ENCODE measurements at regions not wholly inside any gene's neighbourhood (a gene's known extent, or its start where the extent isn't known, plus 50 kb on each side); places are given as distances from the start of the nearest gene placed in this dataset.

DNA sequence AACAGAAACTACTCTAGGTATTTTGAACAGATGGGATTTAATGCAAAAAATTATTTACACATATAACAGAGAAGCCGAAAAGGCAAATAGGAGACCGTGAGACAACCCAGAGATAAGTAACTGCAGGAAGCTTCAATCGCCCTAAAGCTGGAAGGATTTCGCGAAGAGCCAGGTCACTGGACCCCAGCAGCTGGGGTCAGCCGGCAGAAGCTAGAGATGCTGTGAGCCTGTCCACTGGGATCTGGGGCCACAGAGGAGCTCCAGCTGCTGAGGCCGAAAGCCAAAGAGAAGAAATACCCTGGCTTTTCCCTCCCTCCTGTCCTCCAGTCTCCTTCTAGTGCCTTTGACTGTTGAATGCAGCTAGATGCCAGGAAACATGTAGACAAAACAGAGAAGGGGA is 192.8 kb upstream of the BCOR start:
- CTCF ChIA-PET = no interaction called here
- TF ChIP-seq CHD4 (IDR thresholded peaks at IDR 0.05) = no peak
- no peak for TF ChIP-seq HDAC2 (IDR thresholded peaks at IDR 0.05)
- TF ChIP-seq ZBTB40 (IDR thresholded peaks at IDR 0.05; ENCODE audit: borderline replicate concordance) = no peak
- no peak for TF ChIP-seq POLR2A (IDR thresholded peaks at IDR 0.05; ENCODE audit: low read depth, low read length)
- no peak for TF ChIP-seq RAD21 (IDR thresholded peaks at IDR 0.05; ENCODE audit: insufficient read depth, low read depth, low read length)
- TF ChIP-seq RBBP5 (conservative IDR thresholded peaks at IDR 0.05) = no peak
- no peak for TF ChIP-seq MXI1 (IDR thresholded peaks at IDR 0.05; ENCODE audit: low read depth, low read length)
- no peak for TF ChIP-seq MEF2A (IDR thresholded peaks at IDR 0.05; ENCODE audit: insufficient read depth, low read depth, low read length)
- TF ChIP-seq ZNF592 (IDR thresholded peaks at IDR 0.05) = no peak
- no peak for TF ChIP-seq TCF3 (IDR thresholded peaks at IDR 0.05; ENCODE audit: borderline replicate concordance, insufficient read depth, low read depth, low read length)
- TF ChIP-seq RCOR1 (conservative IDR thresholded peaks at IDR 0.05; ENCODE audit: low read depth, low read length) = no peak
- TF ChIP-seq RELA (IDR thresholded peaks at IDR 0.05; ENCODE audit: borderline replicate concordance, partially characterized antibody) = no peak
- TF ChIP-seq KLF5 (IDR thresholded peaks at IDR 0.05; ENCODE audit: partially characterized antibody) = no peak
- no peak for TF ChIP-seq ETV6 (conservative IDR thresholded peaks at IDR 0.05 in 1 of 2, IDR thresholded peaks at IDR 0.05 in 1 of 2; ENCODE audit: borderline replicate concordance in 1 of 2, low read depth in 1 of 2)
- no peak for TF ChIP-seq FOS (IDR thresholded peaks at IDR 0.05; ENCODE audit: borderline replicate concordance, extremely low read depth, insufficient read length)
- no peak for TF ChIP-seq NFIC (IDR thresholded peaks at IDR 0.05; ENCODE audit: low read depth, low read length)
- TF ChIP-seq, protein P1, sequence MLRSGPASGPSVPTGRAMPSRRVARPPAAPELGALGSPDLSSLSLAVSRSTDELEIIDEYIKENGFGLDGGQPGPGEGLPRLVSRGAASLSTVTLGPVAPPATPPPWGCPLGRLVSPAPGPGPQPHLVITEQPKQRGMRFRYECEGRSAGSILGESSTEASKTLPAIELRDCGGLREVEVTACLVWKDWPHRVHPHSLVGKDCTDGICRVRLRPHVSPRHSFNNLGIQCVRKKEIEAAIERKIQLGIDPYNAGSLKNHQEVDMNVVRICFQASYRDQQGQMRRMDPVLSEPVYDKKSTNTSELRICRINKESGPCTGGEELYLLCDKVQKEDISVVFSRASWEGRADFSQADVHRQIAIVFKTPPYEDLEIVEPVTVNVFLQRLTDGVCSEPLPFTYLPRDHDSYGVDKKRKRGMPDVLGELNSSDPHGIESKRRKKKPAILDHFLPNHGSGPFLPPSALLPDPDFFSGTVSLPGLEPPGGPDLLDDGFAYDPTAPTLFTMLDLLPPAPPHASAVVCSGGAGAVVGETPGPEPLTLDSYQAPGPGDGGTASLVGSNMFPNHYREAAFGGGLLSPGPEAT (IDR thresholded peaks at IDR 0.05; ENCODE audit: low read depth) = no peak

More for the DNA sequence above, 192.8 kb upstream of the BCOR start:
- no peaks in the 10 kb centered on the region for H4K20me1 ChIP-seq (ENCODE audit: control insufficient read depth, insufficient read depth)
- ChIA-PET POLR2A (no interaction called here), SMC1A (ENCODE audit: uncharacterized antibody, unreplicated experiment) (no interaction called here), RAD21 (ENCODE audit: unreplicated experiment) (no interaction called here)
- no peak for ATAC-seq
- BruUV-seq (replicated peaks) = no TSS peak
- H3K4me1 ChIP-seq (ENCODE audit: control insufficient read depth, insufficient read depth, low read length) = no peaks in the 10 kb centered on the region
- no peak overlapping the region for H3K9ac ChIP-seq (ENCODE audit: control insufficient read depth, insufficient read depth, low read length)
- no peak overlapping the region for H2AFZ ChIP-seq (ENCODE audit: control insufficient read depth, low read depth, low read length)
- no peaks in the 10 kb centered on the region for H3K36me3 ChIP-seq (ENCODE audit: control insufficient read depth in 2 of 2, insufficient read depth in 2 of 2, low read length in 1 of 2)
- intact Hi-C loops (cut with micrococcal nuclease; ENCODE audit: unreplicated experiment) (no loop called here), in situ Hi-C loops (cut with MboI) (no loop called here)
- DNase-seq (ENCODE audit: low read depth, low spot score) = no peak
- no peak overlapping the region for H3K4me2 ChIP-seq (ENCODE audit: control insufficient read depth, insufficient read depth)
- no peaks in the 10 kb centered on the region; the same call in 2 of the 3 replicates for H3K9me3 ChIP-seq (replicated peaks; ENCODE audit: control insufficient read depth, insufficient read depth, low read length)
- H3K27ac ChIP-seq (ENCODE audit: control insufficient read depth, insufficient read depth) = no peak overlapping the region
- no peak overlapping the region for H3K4me3 ChIP-seq
- no peak for FAIRE-seq
- H3K79me2 ChIP-seq (ENCODE audit: control insufficient read depth, insufficient read depth, low read length) = no peaks in the 10 kb centered on the region
- 42% methylated on average over 7 of the region's 7 CpGs for WGBS (ENCODE audit: insufficient coverage, insufficient replicate concordance, low lambda C conversion rate, missing lambda C conversion rate)
- H3K27me3 ChIP-seq (replicated peaks in 1 of 2; ENCODE audit: control insufficient read depth in 2 of 2, insufficient read depth in 2 of 2, low read length in 1 of 2) = no peaks in the 10 kb centered on the region
